ENCODE measurements at regions not wholly inside any gene's neighbourhood (a gene's known extent, or its start where the extent isn't known, plus 50 kb on each side); places are given as distances from the start of the nearest gene placed in this dataset.

- DNase-seq = no peak
These were observed 52.1 kb upstream of the ERRFI1 start for GRCh38 chr1:8078176-8078671.

GRCh38 chr1:8077602-8078001 is 51.5 kb upstream of the ERRFI1 start:
- no peak for DNase-seq

- no peak for DNase-seq
These were observed 51.0 kb upstream of the ERRFI1 start for GRCh38 chr1:8077120-8077573.

- no peak for DNase-seq
These were observed 50.1 kb upstream of the ERRFI1 start for GRCh38 chr1:8076176-8076575.
